ENCODE measurements at regions not wholly inside any gene's neighbourhood (a gene's known extent, or its start where the extent isn't known, plus 50 kb on each side); places are given as distances from the start of the nearest gene placed in this dataset.
"Not testable (repeated sequence)": the region's sequence is repeated elsewhere in the genome, so short reads cannot be mapped to it uniquely, and the experiment has no call there.

GRCh38 chr4:111113591-111113990 lies 490.7 kb upstream of the PITX2 start:
- Histone ChIP-seq H3K4me3 (ENCODE audit: low read length in 3 of 3) (no peak overlapping the region), H3K36me3 (ENCODE audit: control insufficient read depth in 3 of 3, insufficient read depth in 3 of 3, low read length in 3 of 3) (no peaks in the 10 kb centered on the region), H3K4me1 (ENCODE audit: control insufficient read depth in 3 of 3, insufficient read depth in 3 of 3, low read length in 3 of 3) (no peaks in the 10 kb centered on the region), H3K27ac (ENCODE audit: low read depth, low read length) (no peak overlapping the region), H3K9ac (ENCODE audit: low read depth in 1 of 3, low read length in 3 of 3) (no peak overlapping the region), H3K9me3 (ENCODE audit: control insufficient read depth in 3 of 3, low read length in 3 of 3) (no peaks in the 10 kb centered on the region), H3K27me3 (ENCODE audit: control insufficient read depth in 3 of 3, insufficient read depth in 3 of 3, low read length in 3 of 3) (no peaks in the 10 kb centered on the region)

GRCh38 chr4:111115881-111116280 lies 493.0 kb upstream of the PITX2 start:
- H3K27me3 ChIP-seq (ENCODE audit: control insufficient read depth in 3 of 3, insufficient read depth in 3 of 3, low read length in 3 of 3), result no peaks in the 10 kb centered on the region
- H3K4me3 ChIP-seq (ENCODE audit: low read length in 3 of 3), result no peak overlapping the region
- no peak overlapping the region for H3K9ac ChIP-seq (ENCODE audit: low read depth in 1 of 3, low read length in 3 of 3)
- H3K27ac ChIP-seq (ENCODE audit: low read depth, low read length), result no peak overlapping the region
- H3K9me3 ChIP-seq (ENCODE audit: control insufficient read depth in 3 of 3, low read length in 3 of 3), result no peaks in the 10 kb centered on the region
- H3K36me3 ChIP-seq (ENCODE audit: control insufficient read depth in 3 of 3, insufficient read depth in 3 of 3, low read length in 3 of 3), result no peaks in the 10 kb centered on the region
- H3K4me1 ChIP-seq (ENCODE audit: control insufficient read depth in 3 of 3, insufficient read depth in 3 of 3, low read length in 3 of 3), result no peaks in the 10 kb centered on the region

GRCh38 chr4:111120191-111120590 lies 497.3 kb upstream of the PITX2 start:
- Histone ChIP-seq H3K4me1 (ENCODE audit: control insufficient read depth in 3 of 3, insufficient read depth in 3 of 3, low read length in 3 of 3) (no peaks in the 10 kb centered on the region), H3K36me3 (ENCODE audit: control insufficient read depth in 3 of 3, insufficient read depth in 3 of 3, low read length in 3 of 3) (no peaks in the 10 kb centered on the region), H3K9ac (ENCODE audit: low read depth in 1 of 3, low read length in 3 of 3) (no peak overlapping the region), H3K9me3 (ENCODE audit: control insufficient read depth in 3 of 3, low read length in 3 of 3) (no peaks in the 10 kb centered on the region), H3K27ac (ENCODE audit: low read depth, low read length) (no peak overlapping the region), H3K27me3 (ENCODE audit: control insufficient read depth in 3 of 3, insufficient read depth in 3 of 3, low read length in 3 of 3) (no peaks in the 10 kb centered on the region), H3K4me3 (ENCODE audit: low read length in 3 of 3) (no peak overlapping the region)

- Histone ChIP-seq H3K4me1 (ENCODE audit: control insufficient read depth in 3 of 3, insufficient read depth in 3 of 3, low read length in 3 of 3) (no peaks in the 10 kb centered on the region), H3K4me3 (ENCODE audit: low read length in 3 of 3) (no peak overlapping the region), H3K9ac (ENCODE audit: low read depth in 1 of 3, low read length in 3 of 3) (no peak overlapping the region), H3K9me3 (ENCODE audit: control insufficient read depth in 3 of 3, low read length in 3 of 3) (no peaks in the 10 kb centered on the region), H3K27ac (ENCODE audit: low read depth, low read length) (no peak overlapping the region), H3K27me3 (ENCODE audit: control insufficient read depth in 3 of 3, insufficient read depth in 3 of 3, low read length in 3 of 3) (no peaks in the 10 kb centered on the region), H3K36me3 (ENCODE audit: control insufficient read depth in 3 of 3, insufficient read depth in 3 of 3, low read length in 3 of 3) (no peaks in the 10 kb centered on the region)
Observed at GRCh38 chr4:111126340-111126739, 503.5 kb upstream of the PITX2 start.

GRCh38 chr4:111127841-111128240 lies 505.0 kb upstream of the PITX2 start:
- no peaks in the 10 kb centered on the region for H3K27me3 ChIP-seq (ENCODE audit: control insufficient read depth in 3 of 3, insufficient read depth in 3 of 3, low read length in 3 of 3)
- H3K9ac ChIP-seq (ENCODE audit: low read depth in 1 of 3, low read length in 3 of 3), result no peak overlapping the region
- no peak overlapping the region for H3K4me3 ChIP-seq (ENCODE audit: low read length in 3 of 3)
- no peaks in the 10 kb centered on the region for H3K4me1 ChIP-seq (ENCODE audit: control insufficient read depth in 3 of 3, insufficient read depth in 3 of 3, low read length in 3 of 3)
- no peak overlapping the region for H3K27ac ChIP-seq (ENCODE audit: low read depth, low read length)
- no peaks in the 10 kb centered on the region for H3K36me3 ChIP-seq (ENCODE audit: control insufficient read depth in 3 of 3, insufficient read depth in 3 of 3, low read length in 3 of 3)
- H3K9me3 ChIP-seq (ENCODE audit: control insufficient read depth in 3 of 3, low read length in 3 of 3), result no peaks in the 10 kb centered on the region

- no peaks in the 10 kb centered on the region for H3K9me3 ChIP-seq (ENCODE audit: control insufficient read depth in 3 of 3, low read length in 3 of 3)
- H3K27ac ChIP-seq (ENCODE audit: low read depth, low read length), result no peak overlapping the region
- no peaks in the 10 kb centered on the region for H3K36me3 ChIP-seq (ENCODE audit: control insufficient read depth in 3 of 3, insufficient read depth in 3 of 3, low read length in 3 of 3)
- H3K4me3 ChIP-seq (ENCODE audit: low read length in 3 of 3), result no peak overlapping the region
- no peaks in the 10 kb centered on the region for H3K4me1 ChIP-seq (ENCODE audit: control insufficient read depth in 3 of 3, insufficient read depth in 3 of 3, low read length in 3 of 3)
- H3K27me3 ChIP-seq (ENCODE audit: control insufficient read depth in 3 of 3, insufficient read depth in 3 of 3, low read length in 3 of 3), result no peaks in the 10 kb centered on the region
- H3K9ac ChIP-seq (ENCODE audit: low read depth in 1 of 3, low read length in 3 of 3), result no peak overlapping the region
Observed at GRCh38 chr4:111128327-111128726, 505.4 kb upstream of the PITX2 start.

GRCh38 chr4:111136438-111136837 lies 513.6 kb upstream of the PITX2 start:
- Histone ChIP-seq H3K27ac (ENCODE audit: low read depth, low read length) (no peak overlapping the region), H3K9ac (ENCODE audit: low read depth in 1 of 3, low read length in 3 of 3) (no peak overlapping the region), H3K27me3 (ENCODE audit: control insufficient read depth in 3 of 3, insufficient read depth in 3 of 3, low read length in 3 of 3) (no peaks in the 10 kb centered on the region), H3K36me3 (ENCODE audit: control insufficient read depth in 3 of 3, insufficient read depth in 3 of 3, low read length in 3 of 3) (no peaks in the 10 kb centered on the region), H3K4me1 (ENCODE audit: control insufficient read depth in 3 of 3, insufficient read depth in 3 of 3, low read length in 3 of 3) (no peaks in the 10 kb centered on the region), H3K9me3 (ENCODE audit: control insufficient read depth in 3 of 3, low read length in 3 of 3) (no peaks in the 10 kb centered on the region), H3K4me3 (ENCODE audit: low read length in 3 of 3) (no peak overlapping the region)

- Histone ChIP-seq H3K27ac (ENCODE audit: low read depth, low read length) (no peak overlapping the region), H3K4me3 (ENCODE audit: low read length in 3 of 3) (no peak overlapping the region), H3K36me3 (ENCODE audit: control insufficient read depth in 3 of 3, insufficient read depth in 3 of 3, low read length in 3 of 3) (no peaks in the 10 kb centered on the region), H3K9me3 (ENCODE audit: control insufficient read depth in 3 of 3, low read length in 3 of 3) (no peaks in the 10 kb centered on the region), H3K9ac (ENCODE audit: low read depth in 1 of 3, low read length in 3 of 3) (no peak overlapping the region), H3K4me1 (ENCODE audit: control insufficient read depth in 3 of 3, insufficient read depth in 3 of 3, low read length in 3 of 3) (no peaks in the 10 kb centered on the region), H3K27me3 (ENCODE audit: control insufficient read depth in 3 of 3, insufficient read depth in 3 of 3, low read length in 3 of 3) (no peaks in the 10 kb centered on the region)
Observed at GRCh38 chr4:111136967-111137366, 514.1 kb upstream of the PITX2 start.

- Histone ChIP-seq H3K27ac (ENCODE audit: low read depth, low read length) (no peak overlapping the region), H3K36me3 (ENCODE audit: control insufficient read depth in 3 of 3, insufficient read depth in 3 of 3, low read length in 3 of 3) (no peaks in the 10 kb centered on the region), H3K4me3 (ENCODE audit: low read length in 3 of 3) (no peak overlapping the region), H3K27me3 (ENCODE audit: control insufficient read depth in 3 of 3, insufficient read depth in 3 of 3, low read length in 3 of 3) (no peaks in the 10 kb centered on the region), H3K9ac (ENCODE audit: low read depth in 1 of 3, low read length in 3 of 3) (no peak overlapping the region), H3K9me3 (ENCODE audit: control insufficient read depth in 3 of 3, low read length in 3 of 3) (no peaks in the 10 kb centered on the region), H3K4me1 (ENCODE audit: control insufficient read depth in 3 of 3, insufficient read depth in 3 of 3, low read length in 3 of 3) (no peaks in the 10 kb centered on the region)
Observed at GRCh38 chr4:111143510-111143909, 520.6 kb upstream of the PITX2 start.

GRCh38 chr4:111154934-111155333 lies 532.1 kb upstream of the PITX2 start:
- H3K27me3 ChIP-seq (ENCODE audit: control insufficient read depth in 3 of 3, insufficient read depth in 3 of 3, low read length in 3 of 3), result no peaks in the 10 kb centered on the region
- no peak overlapping the region for H3K27ac ChIP-seq (ENCODE audit: low read depth, low read length)
- H3K36me3 ChIP-seq (ENCODE audit: control insufficient read depth in 3 of 3, insufficient read depth in 3 of 3, low read length in 3 of 3), result no peaks in the 10 kb centered on the region
- peaks cover 0 to 4% (median 0%) of the 10 kb centered on the region in 3 donors for H3K9me3 ChIP-seq (ENCODE audit: control insufficient read depth in 3 of 3, low read length in 3 of 3)
- H3K9ac ChIP-seq (ENCODE audit: low read depth in 1 of 3, low read length in 3 of 3), result no peak overlapping the region
- H3K4me3 ChIP-seq (ENCODE audit: low read length in 3 of 3), result no peak overlapping the region
- H3K4me1 ChIP-seq (ENCODE audit: control insufficient read depth in 3 of 3, insufficient read depth in 3 of 3, low read length in 3 of 3), result no peaks in the 10 kb centered on the region

GRCh38 chr4:111164556-111164955 lies 541.7 kb upstream of the PITX2 start:
- not testable (repeated sequence) for H3K4me1 ChIP-seq (ENCODE audit: control insufficient read depth in 3 of 3, insufficient read depth in 3 of 3, low read length in 3 of 3); H3K9me3 ChIP-seq (ENCODE audit: control insufficient read depth in 3 of 3, low read length in 3 of 3); H3K36me3 ChIP-seq (ENCODE audit: control insufficient read depth in 3 of 3, insufficient read depth in 3 of 3, low read length in 3 of 3); H3K27me3 ChIP-seq (ENCODE audit: control insufficient read depth in 3 of 3, insufficient read depth in 3 of 3, low read length in 3 of 3); H3K27ac ChIP-seq (ENCODE audit: low read depth, low read length); H3K9ac ChIP-seq (ENCODE audit: low read depth in 1 of 3, low read length in 3 of 3); H3K4me3 ChIP-seq (ENCODE audit: low read length in 3 of 3)
